K562 (cell line): ENCODE measurements at regions not wholly inside any gene's neighbourhood (a gene's known extent, or its start where the extent isn't known, plus 50 kb on each side); places are given as distances from the start of the nearest gene placed in this dataset.
A peak's percentile ranks its signal among the peaks of the same experiment; 100 is the strongest.

Source experiments
- ADNP ChIP-seq: fragments of 200-800 bp; sonication (Bioruptor generic); IDR thresholded peaks from 2 replicates; pipeline ENCODE4 v1.6.1; 2016; ENCODE audit warnings: missing genetic modification characterization, missing compliant biosample characterization
- ARNT ChIP-seq, 2 experiments: fragments of 450-650 bp; IDR thresholded peaks; 2 replicates each; pipeline ENCODE4 v1.6.1; 2016; ENCODE audit warnings: mild to moderate bottlenecking in 1 of 2
- EP400 ChIP-seq: fragments of 450-650 bp; IDR thresholded peaks from 2 replicates; pipeline ENCODE4 v1.6.1; 2017; ENCODE audit warnings: antibody characterized with exemption, mild to moderate bottlenecking, moderate library complexity
- ESRRA ChIP-seq: fragments of 450-650 bp; IDR thresholded peaks from 2 replicates; pipeline ENCODE4 v1.6.1; 2014; ENCODE audit warnings: low read depth, mild to moderate bottlenecking, moderate library complexity, borderline replicate concordance
- ETV1 ChIP-seq: fragments of 450-650 bp; conservative IDR thresholded peaks from 2 replicates; pipeline ENCODE4 v1.6.1; 2016; ENCODE audit warnings: missing genetic modification characterization, control low read depth, low read depth, missing compliant biosample characterization
- HDAC2 ChIP-seq: fragments of 450-650 bp; IDR thresholded peaks from 2 replicates; pipeline ENCODE4 v1.6.1; 2016; ENCODE audit warnings: mild to moderate bottlenecking
- KAT7 ChIP-seq: sonication (generic); formaldehyde crosslinking; IDR thresholded peaks from 2 replicates; pipeline ENCODE4 v1.8.0; 2022; ENCODE audit warnings: missing genetic modification reagents, mild to moderate bottlenecking, borderline replicate concordance
- SMARCE1 ChIP-seq: fragments of 450-650 bp; IDR thresholded peaks from 2 replicates; pipeline ENCODE4 v1.7.1; 2016; ENCODE audit warnings: mild to moderate bottlenecking
- TEAD4 ChIP-seq, 2 experiments: sonication (generic) in 1 of 2; formaldehyde crosslinking in 1 of 2; IDR thresholded peaks; 2 replicates each; pipeline versions ENCODE4 v1.6.1 to v1.8.0; 2012 to 2022; ENCODE audit warnings: borderline replicate concordance in 1 of 2, inconsistent platforms in 1 of 2, low read length in 1 of 2, mild to moderate bottlenecking in 1 of 2, missing genetic modification reagents in 1 of 2
- ZNF165 ChIP-seq: fragments of 250-450 bp; sonication (Bioruptor Pico); IDR thresholded peaks from 2 replicates; pipeline ENCODE4 v1.4.0; 2020; ENCODE audit warnings: borderline replicate concordance
- TF ChIP-seq, protein P1 (sequence below), 2 experiments: fragments of 450-650 bp; IDR thresholded peaks; 2 replicates each; pipeline ENCODE4 v1.6.1; 2016; ENCODE audit warnings: mild to moderate bottlenecking in 2 of 2, borderline replicate concordance in 1 of 2, low read depth in 1 of 2, moderate library complexity in 1 of 2
- TF ChIP-seq, protein P2 (sequence below): fragments of 250-450 bp; sonication (Bioruptor Pico); IDR thresholded peaks from 2 replicates; pipeline ENCODE4 v1.6.1; 2021; ENCODE audit warnings: mild to moderate bottlenecking
- TF ChIP-seq, protein P3 (sequence below): fragments of 250-450 bp; sonication (Bioruptor Pico); IDR thresholded peaks from 2 replicates; pipeline ENCODE4 v1.5.1; 2021; ENCODE audit warnings: mild to moderate bottlenecking
- TF ChIP-seq, protein P4 (sequence below): fragments of 450-650 bp; IDR thresholded peaks from 2 replicates; pipeline ENCODE4 v1.6.1; 2016; ENCODE audit warnings: borderline replicate concordance

DNA sequence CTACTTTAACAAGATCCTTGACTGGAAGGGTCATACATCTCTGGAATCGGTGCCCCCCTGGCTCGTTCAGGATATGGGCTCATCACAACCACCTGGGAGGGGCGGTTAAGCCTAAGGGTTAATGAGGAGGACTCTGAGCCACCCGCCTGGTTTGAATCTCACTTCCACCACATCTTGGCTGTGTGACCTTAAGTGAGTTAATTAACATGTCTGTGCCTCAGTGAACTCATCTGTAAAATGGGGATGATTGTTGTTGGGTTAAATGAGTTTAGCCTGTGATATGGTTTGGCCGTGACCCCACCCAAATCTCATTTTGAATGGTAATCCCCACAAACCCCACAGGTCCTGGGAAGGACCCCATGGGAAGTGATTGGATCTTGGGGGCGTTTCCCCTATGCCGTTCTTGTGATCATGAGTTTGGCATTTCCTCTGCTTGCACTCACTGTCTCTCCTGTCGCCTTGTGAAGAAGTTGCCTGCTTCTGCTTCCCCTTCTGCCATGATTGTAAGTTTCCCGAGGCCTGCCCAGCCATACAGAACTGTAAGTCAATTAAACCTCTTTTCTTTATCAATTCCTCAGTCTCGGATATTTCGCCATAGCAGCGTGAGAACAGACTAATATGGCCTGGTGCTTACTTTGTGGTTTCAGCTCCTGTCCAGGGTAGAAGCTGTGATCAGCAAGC is 214.0 kb upstream of the CIBAR2 start (continued):
- TF ChIP-seq, protein P1, sequence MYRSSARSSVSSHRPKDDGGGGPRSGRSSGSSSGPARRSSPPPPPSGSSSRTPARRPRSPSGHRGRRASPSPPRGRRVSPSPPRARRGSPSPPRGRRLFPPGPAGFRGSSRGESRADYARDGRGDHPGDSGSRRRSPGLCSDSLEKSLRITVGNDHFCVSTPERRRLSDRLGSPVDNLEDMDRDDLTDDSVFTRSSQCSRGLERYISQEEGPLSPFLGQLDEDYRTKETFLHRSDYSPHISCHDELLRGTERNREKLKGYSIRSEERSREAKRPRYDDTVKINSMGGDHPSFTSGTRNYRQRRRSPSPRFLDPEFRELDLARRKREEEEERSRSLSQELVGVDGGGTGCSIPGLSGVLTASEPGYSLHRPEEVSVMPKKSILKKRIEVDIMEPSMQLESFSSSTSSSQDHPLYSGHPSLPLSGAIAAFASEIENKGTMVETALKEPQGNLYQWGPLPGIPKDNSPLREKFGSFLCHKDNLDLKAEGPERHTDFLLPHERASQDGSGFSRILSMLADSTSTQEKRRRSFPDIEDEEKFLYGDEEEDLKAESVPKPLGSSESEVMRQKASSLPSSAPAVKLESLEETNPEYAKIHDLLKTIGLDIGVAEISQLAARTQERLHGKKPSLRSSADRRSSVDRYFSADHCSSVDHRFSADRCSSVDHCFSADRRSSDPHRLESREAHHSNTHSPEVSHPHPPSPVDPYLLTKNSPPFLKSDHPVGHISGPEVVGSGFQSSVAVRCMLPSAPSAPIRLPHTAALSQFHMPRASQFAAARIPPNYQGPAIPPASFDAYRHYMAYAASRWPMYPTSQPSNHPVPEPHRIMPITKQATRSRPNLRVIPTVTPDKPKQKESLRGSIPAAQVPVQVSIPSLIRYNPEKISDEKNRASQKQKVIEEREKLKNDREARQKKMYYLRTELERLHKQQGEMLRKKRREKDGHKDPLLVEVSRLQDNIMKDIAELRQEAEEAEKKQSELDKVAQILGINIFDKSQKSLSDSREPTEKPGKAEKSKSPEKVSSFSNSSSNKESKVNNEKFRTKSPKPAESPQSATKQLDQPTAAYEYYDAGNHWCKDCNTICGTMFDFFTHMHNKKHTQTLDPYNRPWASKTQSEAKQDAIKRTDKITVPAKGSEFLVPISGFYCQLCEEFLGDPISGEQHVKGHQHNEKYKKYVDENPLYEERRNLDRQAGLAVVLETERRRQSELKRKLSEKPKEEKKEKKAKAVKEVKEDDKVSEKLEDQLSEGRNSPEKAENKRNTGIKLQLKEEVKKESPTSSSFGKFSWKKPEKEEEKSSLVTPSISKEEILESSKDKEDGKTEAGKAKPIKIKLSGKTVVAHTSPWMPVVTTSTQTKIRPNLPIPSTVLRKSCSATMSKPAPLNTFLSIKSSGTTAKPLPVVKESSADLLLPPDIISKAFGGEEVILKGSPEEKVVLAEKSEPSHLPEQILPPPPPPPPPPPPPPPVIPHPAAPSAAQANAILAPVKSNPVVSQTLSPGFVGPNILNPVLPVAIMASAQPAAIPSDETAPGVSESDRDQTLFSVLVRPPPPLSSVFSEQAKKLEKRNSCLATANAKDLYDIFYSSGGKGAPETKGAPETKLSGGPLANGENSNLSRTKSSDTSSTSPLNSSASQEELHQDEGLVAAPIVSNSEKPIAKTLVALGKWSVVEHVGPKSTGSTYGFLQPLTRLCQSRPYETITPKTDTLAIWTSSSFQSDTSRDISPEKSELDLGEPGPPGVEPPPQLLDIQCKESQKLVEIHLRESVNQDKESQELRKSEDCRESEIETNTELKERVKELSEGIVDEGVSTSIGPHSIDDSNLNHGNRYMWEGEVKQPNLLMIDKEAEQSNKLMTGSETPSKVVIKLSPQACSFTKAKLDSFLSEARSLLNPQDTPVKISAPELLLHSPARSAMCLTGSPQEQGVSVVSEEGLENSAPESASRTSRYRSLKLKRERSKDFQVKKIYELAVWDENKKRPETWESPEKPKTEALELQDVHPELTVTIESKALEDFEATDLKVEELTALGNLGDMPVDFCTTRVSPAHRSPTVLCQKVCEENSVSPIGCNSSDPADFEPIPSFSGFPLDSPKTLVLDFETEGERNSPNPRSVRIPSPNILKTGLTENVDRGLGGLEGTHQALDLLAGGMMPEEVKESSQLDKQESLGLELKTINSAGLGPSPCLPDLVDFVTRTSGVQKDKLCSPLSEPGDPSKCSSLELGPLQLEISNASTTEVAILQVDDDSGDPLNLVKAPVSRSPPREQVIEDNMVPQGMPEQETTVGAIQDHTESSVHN (IDR thresholded peaks at IDR 0.05; ENCODE audit: borderline replicate concordance in 1 of 2, low read depth in 1 of 2), result no peak
- peak; percentile 51; the same call in 1 of the 2 replicates for TF ChIP-seq KAT7 (CRISPR knock-in tag)
- TF ChIP-seq HDAC2, result peak; percentile 97
- TF ChIP-seq ZNF165 (CRISPR knock-in tag), result no peak
- TF ChIP-seq TEAD4 (IDR thresholded peaks at IDR 0.05; ENCODE audit: low read length), result no peak
- no peak for TF ChIP-seq TEAD4 (CRISPR knock-in tag; IDR thresholded peaks at IDR 0.05; ENCODE audit: borderline replicate concordance)
- TF ChIP-seq EP400, result no peak
- peak; percentile 59; the same call in 1 of the 2 replicates for TF ChIP-seq ESRRA
- 0 out of 2 replicates have a peak, but pooled peaks have one; percentile 15 for TF ChIP-seq ETV1
- peak; percentile 98 for TF ChIP-seq ADNP (tag)
- TF ChIP-seq, protein P2, sequence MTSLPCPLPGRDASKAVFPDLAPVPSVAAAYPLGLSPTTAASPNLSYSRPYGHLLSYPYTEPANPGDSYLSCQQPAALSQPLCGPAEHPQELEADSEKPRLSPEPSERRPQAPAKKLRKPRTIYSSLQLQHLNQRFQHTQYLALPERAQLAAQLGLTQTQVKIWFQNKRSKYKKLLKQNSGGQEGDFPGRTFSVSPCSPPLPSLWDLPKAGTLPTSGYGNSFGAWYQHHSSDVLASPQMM (CRISPR knock-in tag), result no peak
- TF ChIP-seq, protein P3, sequence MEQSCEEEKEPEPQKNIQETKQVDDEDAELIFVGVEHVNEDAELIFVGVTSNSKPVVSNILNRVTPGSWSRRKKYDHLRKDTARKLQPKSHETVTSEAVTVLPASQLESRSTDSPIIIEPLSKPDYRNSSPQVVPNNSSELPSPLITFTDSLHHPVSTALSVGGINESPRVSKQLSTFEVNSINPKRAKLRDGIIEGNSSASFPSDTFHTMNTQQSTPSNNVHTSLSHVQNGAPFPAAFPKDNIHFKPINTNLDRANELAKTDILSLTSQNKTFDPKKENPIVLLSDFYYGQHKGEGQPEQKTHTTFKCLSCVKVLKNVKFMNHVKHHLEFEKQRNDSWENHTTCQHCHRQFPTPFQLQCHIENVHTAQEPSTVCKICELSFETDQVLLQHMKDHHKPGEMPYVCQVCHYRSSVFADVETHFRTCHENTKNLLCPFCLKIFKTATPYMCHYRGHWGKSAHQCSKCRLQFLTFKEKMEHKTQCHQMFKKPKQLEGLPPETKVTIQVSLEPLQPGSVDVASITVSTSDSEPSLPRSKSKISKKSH (CRISPR knock-in tag), result no peak
- peak; percentile 38; the same call in 1 of the 2 replicates for TF ChIP-seq SMARCE1
- TF ChIP-seq, protein P4, sequence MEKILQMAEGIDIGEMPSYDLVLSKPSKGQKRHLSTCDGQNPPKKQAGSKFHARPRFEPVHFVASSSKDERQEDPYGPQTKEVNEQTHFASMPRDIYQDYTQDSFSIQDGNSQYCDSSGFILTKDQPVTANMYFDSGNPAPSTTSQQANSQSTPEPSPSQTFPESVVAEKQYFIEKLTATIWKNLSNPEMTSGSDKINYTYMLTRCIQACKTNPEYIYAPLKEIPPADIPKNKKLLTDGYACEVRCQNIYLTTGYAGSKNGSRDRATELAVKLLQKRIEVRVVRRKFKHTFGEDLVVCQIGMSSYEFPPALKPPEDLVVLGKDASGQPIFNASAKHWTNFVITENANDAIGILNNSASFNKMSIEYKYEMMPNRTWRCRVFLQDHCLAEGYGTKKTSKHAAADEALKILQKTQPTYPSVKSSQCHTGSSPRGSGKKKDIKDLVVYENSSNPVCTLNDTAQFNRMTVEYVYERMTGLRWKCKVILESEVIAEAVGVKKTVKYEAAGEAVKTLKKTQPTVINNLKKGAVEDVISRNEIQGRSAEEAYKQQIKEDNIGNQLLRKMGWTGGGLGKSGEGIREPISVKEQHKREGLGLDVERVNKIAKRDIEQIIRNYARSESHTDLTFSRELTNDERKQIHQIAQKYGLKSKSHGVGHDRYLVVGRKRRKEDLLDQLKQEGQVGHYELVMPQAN, result 0 out of 2 replicates have a peak, but pooled peaks have one; percentile 22
- TF ChIP-seq ARNT (IDR thresholded peaks at IDR 0.05), result 0 out of 4 replicates have a peak, but pooled peaks of 1 of the 2 experiments have one; percentile 51
